GM23338 (cell line): ENCODE measurements at regions not wholly inside any gene's neighbourhood (a gene's known extent, or its start where the extent isn't known, plus 50 kb on each side); places are given as distances from the start of the nearest gene placed in this dataset.

Experiments
- ATAC-seq: fragments of 200-7000 bp; cut with Tn5 transposase; 3 replicates; pipeline ENCODE4 v1.9.1; 2020
- DNase-seq: peaks from one replicate; pipeline ENCODE4 v3.0.0-alpha.2; 2015; ENCODE audit warnings: low spot score
- H2AFZ ChIP-seq: fragments of 200-600 bp; sonication (generic); 2 replicates; pipeline ENCODE4 v1.8.0; 2016; ENCODE audit warnings: antibody characterized with exemption, mild to moderate bottlenecking, moderate library complexity
- H3F3A ChIP-seq: fragments of 200-600 bp; sonication (generic); replicated peaks from 2 replicates; pipeline ENCODE4 v1.8.0; 2017; ENCODE audit warnings: antibody characterized with exemption, mixed run types, low read depth
- H3K27ac ChIP-seq: fragments of 200-600 bp; sonication (generic); 2 replicates; pipeline ENCODE4 v1.6.1; 2016; ENCODE audit warnings: low read depth
- H3K27me3 ChIP-seq: fragments of 200-600 bp; sonication (generic); 2 replicates; pipeline ENCODE4 v1.8.0; 2016; ENCODE audit warnings: mild to moderate bottlenecking, mixed run types, moderate library complexity; ENCODE audit not compliant: insufficient read depth
- H3K36me3 ChIP-seq: fragments of 200-600 bp; sonication (generic); 2 replicates; pipeline ENCODE4 v1.8.0; 2016; ENCODE audit warnings: mild to moderate bottlenecking; ENCODE audit not compliant: insufficient read depth
- H3K4me1 ChIP-seq: fragments of 200-600 bp; sonication (generic); 2 replicates; pipeline ENCODE4 v1.8.0; 2016; ENCODE audit warnings: mild to moderate bottlenecking, moderate library complexity; ENCODE audit not compliant: insufficient read depth
- H3K4me2 ChIP-seq: fragments of 200-600 bp; sonication (generic); 2 replicates; pipeline ENCODE4 v1.7.1; 2017; ENCODE audit warnings: mixed run types
- H3K4me3 ChIP-seq: fragments of 200-600 bp; sonication (generic); 2 replicates; pipeline ENCODE4 v1.6.1; 2016; ENCODE audit warnings: mixed run types
- H3K79me2 ChIP-seq: fragments of 200-600 bp; sonication (generic); replicated peaks from 2 replicates; pipeline ENCODE4 v1.8.0; 2017; ENCODE audit warnings: mild to moderate bottlenecking; ENCODE audit not compliant: insufficient read depth
- H3K9me2 ChIP-seq: fragments of 200-600 bp; sonication (generic); 2 replicates; pipeline ENCODE4 v1.8.0; 2017; ENCODE audit not compliant: insufficient read depth
- H4K20me1 ChIP-seq: fragments of 200-600 bp; sonication (generic); replicated peaks from 2 replicates; pipeline ENCODE4 v1.8.0; 2017; ENCODE audit warnings: mild to moderate bottlenecking; ENCODE audit not compliant: insufficient read depth
- H3K27ac Mint-ChIP-seq: 2 replicates; pipeline ENCODE4 v1.8.0; 2020; ENCODE audit warnings: inconsistent platforms, mild to moderate bottlenecking, moderate library complexity, mixed read lengths
- H3K27me3 Mint-ChIP-seq: 3 replicates; pipeline ENCODE4 v1.8.0; 2022; ENCODE audit warnings: low read depth, mild to moderate bottlenecking, moderate library complexity, mixed read lengths, inconsistent platforms; ENCODE audit not compliant: insufficient read depth, poor library complexity
- H3K36me3 Mint-ChIP-seq: 3 replicates; pipeline ENCODE4 v1.8.0; 2021; ENCODE audit warnings: low read depth, mild to moderate bottlenecking, inconsistent platforms, moderate library complexity, mixed read lengths
- H3K4me1 Mint-ChIP-seq: 3 replicates; pipeline ENCODE4 v1.8.0; 2020; ENCODE audit warnings: mild to moderate bottlenecking, inconsistent platforms, mixed read lengths
- H3K4me3 Mint-ChIP-seq: 3 replicates; pipeline ENCODE4 v1.8.0; 2021; ENCODE audit warnings: moderate library complexity, mild to moderate bottlenecking, inconsistent platforms, mixed read lengths
- H3K9me3 Mint-ChIP-seq: 3 replicates; pipeline ENCODE4 v1.8.0; 2020; ENCODE audit warnings: moderate library complexity, mild to moderate bottlenecking, inconsistent platforms, mixed read lengths
- CREB1 ChIP-seq: fragments of 250-450 bp; sonication (Bioruptor Pico); IDR thresholded peaks from 2 replicates; pipeline ENCODE4 v1.5.0; 2020; ENCODE audit warnings: low read depth, mild to moderate bottlenecking, moderate library complexity
- ETS1 ChIP-seq: IDR thresholded peaks from 2 replicates; pipeline ENCODE4 v1.6.1; 2016; ENCODE audit warnings: antibody characterized with exemption
- EZH2 ChIP-seq: fragments of 200-600 bp; sonication (generic); IDR thresholded peaks from one replicate; pipeline ENCODE4 v1.8.0; 2017; ENCODE audit warnings: antibody characterized with exemption, mild to moderate bottlenecking, low read depth; ENCODE audit not compliant: unreplicated experiment
- EZH2phosphoT487 ChIP-seq: fragments of 200-600 bp; sonication (generic); IDR thresholded peaks from one replicate; pipeline ENCODE4 v1.8.1; 2018; ENCODE audit warnings: antibody characterized with exemption; ENCODE audit not compliant: unreplicated experiment
- JUNB ChIP-seq: IDR thresholded peaks from one replicate; pipeline ENCODE4 v1.6.1; 2016; ENCODE audit warnings: antibody characterized with exemption; ENCODE audit not compliant: unreplicated experiment
- NANOG ChIP-seq: IDR thresholded peaks from 2 replicates; pipeline ENCODE4 v1.6.1; 2016; ENCODE audit warnings: antibody characterized with exemption, borderline replicate concordance
- REST ChIP-seq: IDR thresholded peaks from one replicate; pipeline ENCODE4 v1.6.1; 2018; ENCODE audit warnings: antibody characterized with exemption; ENCODE audit not compliant: unreplicated experiment
- STAT1 ChIP-seq: IDR thresholded peaks from one replicate; pipeline ENCODE4 v1.6.1; 2016; ENCODE audit warnings: antibody characterized with exemption; ENCODE audit not compliant: unreplicated experiment
- ZNF114 ChIP-seq: fragments of 250-450 bp; sonication (Bioruptor Pico); IDR thresholded peaks from 2 replicates; pipeline ENCODE4 v1.5.0; 2020; ENCODE audit warnings: mild to moderate bottlenecking, moderate library complexity
- ZNF331 ChIP-seq: fragments of 250-450 bp; sonication (Bioruptor Pico); IDR thresholded peaks from 2 replicates; pipeline ENCODE4 v1.5.0; 2020; ENCODE audit warnings: low read depth, mild to moderate bottlenecking, moderate library complexity
- TF ChIP-seq, protein P1 (sequence below): fragments of 250-450 bp; sonication (Bioruptor Pico); IDR thresholded peaks from 2 replicates; pipeline ENCODE4 v1.5.0; 2020; ENCODE audit warnings: mild to moderate bottlenecking, moderate library complexity
- TF ChIP-seq, protein P2 (sequence below), 2 experiments: fragments of 200-600 bp in 1 of 2; sonication (generic) in 1 of 2; conservative IDR thresholded peaks; 2 replicates each; pipeline versions ENCODE4 v1.5.1 to v1.6.1; 2016 to 2017; ENCODE audit warnings: antibody characterized with exemption in 2 of 2, low read depth in 2 of 2, mild to moderate bottlenecking in 2 of 2, moderate library complexity in 1 of 2

DNA sequence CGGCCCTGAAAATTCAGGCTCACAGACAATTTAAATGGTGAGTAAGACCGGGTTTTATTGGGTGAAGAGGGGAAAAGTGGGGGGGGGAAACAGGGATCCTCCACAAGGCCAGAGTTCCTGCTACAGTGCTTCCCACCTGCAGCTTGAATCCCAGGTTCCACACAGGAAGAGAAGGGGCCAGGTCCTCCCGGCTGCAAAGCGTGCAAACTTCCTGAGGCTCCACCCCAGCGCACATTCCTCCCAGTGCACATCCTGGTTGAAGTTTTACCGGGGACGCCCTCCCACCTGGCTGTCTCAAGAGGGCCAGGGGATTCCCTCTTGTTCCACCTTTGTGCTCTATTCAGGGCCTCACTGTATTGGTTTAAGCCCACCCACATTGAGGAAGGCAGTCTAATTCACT, 347.7 kb upstream of the REG3G start:
- Histone ChIP-seq H3K4me3 (no peak overlapping the region), H3F3A (no peaks in the 10 kb centered on the region), H3K27me3 (no peaks in the 10 kb centered on the region), H3K79me2 (no peaks in the 10 kb centered on the region), H2AFZ (peak overlapping the region; percentile 93), H3K27ac (no peak overlapping the region), H4K20me1 (no peaks in the 10 kb centered on the region; the same call in 1 of the 2 replicates), H3K9me2 (no peaks in the 10 kb centered on the region), H3K4me2 (no peak overlapping the region), H3K4me1 (no peaks in the 10 kb centered on the region), H3K36me3 (no peaks in the 10 kb centered on the region)
- peak; percentile 18 for DNase-seq
- peaks cover 6% of the 10 kb centered on the region; the same call in 2 of the 3 replicates for H3K4me1 Mint-ChIP-seq
- TF ChIP-seq NANOG, result no peak
- no peak for TF ChIP-seq ZNF114 (CRISPR knock-in tag)
- no peak for TF ChIP-seq STAT1
- TF ChIP-seq, protein P1, sequence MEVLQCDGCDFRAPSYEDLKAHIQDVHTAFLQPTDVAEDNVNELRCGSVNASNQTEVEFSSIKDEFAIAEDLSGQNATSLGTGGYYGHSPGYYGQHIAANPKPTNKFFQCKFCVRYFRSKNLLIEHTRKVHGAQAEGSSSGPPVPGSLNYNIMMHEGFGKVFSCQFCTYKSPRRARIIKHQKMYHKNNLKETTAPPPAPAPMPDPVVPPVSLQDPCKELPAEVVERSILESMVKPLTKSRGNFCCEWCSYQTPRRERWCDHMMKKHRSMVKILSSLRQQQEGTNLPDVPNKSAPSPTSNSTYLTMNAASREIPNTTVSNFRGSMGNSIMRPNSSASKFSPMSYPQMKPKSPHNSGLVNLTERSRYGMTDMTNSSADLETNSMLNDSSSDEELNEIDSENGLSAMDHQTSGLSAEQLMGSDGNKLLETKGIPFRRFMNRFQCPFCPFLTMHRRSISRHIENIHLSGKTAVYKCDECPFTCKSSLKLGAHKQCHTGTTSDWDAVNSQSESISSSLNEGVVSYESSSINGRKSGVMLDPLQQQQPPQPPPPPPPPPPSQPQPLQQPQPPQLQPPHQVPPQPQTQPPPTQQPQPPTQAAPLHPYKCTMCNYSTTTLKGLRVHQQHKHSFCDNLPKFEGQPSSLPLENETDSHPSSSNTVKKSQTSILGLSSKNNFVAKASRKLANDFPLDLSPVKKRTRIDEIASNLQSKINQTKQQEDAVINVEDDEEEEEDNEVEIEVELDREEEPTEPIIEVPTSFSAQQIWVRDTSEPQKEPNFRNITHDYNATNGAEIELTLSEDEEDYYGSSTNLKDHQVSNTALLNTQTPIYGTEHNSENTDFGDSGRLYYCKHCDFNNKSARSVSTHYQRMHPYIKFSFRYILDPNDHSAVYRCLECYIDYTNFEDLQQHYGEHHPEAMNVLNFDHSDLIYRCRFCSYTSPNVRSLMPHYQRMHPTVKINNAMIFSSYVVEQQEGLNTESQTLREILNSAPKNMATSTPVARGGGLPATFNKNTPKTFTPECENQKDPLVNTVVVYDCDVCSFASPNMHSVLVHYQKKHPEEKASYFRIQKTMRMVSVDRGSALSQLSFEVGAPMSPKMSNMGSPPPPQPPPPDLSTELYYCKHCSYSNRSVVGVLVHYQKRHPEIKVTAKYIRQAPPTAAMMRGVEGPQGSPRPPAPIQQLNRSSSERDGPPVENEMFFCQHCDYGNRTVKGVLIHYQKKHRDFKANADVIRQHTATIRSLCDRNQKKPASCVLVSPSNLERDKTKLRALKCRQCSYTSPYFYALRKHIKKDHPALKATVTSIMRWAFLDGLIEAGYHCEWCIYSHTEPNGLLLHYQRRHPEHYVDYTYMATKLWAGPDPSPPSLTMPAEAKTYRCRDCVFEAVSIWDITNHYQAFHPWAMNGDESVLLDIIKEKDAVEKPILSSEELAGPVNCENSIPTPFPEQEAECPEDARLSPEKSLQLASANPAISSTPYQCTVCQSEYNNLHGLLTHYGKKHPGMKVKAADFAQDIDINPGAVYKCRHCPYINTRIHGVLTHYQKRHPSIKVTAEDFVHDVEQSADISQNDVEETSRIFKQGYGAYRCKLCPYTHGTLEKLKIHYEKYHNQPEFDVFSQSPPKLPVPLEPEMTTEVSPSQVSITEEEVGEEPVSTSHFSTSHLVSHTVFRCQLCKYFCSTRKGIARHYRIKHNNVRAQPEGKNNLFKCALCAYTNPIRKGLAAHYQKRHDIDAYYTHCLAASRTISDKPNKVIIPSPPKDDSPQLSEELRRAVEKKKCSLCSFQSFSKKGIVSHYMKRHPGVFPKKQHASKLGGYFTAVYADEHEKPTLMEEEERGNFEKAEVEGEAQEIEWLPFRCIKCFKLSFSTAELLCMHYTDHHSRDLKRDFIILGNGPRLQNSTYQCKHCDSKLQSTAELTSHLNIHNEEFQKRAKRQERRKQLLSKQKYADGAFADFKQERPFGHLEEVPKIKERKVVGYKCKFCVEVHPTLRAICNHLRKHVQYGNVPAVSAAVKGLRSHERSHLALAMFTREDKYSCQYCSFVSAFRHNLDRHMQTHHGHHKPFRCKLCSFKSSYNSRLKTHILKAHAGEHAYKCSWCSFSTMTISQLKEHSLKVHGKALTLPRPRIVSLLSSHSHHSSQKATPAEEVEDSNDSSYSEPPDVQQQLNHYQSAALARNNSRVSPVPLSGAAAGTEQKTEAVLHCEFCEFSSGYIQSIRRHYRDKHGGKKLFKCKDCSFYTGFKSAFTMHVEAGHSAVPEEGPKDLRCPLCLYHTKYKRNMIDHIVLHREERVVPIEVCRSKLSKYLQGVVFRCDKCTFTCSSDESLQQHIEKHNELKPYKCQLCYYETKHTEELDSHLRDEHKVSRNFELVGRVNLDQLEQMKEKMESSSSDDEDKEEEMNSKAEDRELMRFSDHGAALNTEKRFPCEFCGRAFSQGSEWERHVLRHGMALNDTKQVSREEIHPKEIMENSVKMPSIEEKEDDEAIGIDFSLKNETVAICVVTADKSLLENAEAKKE (CRISPR knock-in tag), result no peak
- no peak for TF ChIP-seq EZH2phosphoT487
- no peak for TF ChIP-seq EZH2
- no peak for TF ChIP-seq REST
- no peak for TF ChIP-seq ETS1
- no peak for TF ChIP-seq JUNB
- TF ChIP-seq CREB1 (CRISPR knock-in tag), result no peak
- TF ChIP-seq, protein P2, sequence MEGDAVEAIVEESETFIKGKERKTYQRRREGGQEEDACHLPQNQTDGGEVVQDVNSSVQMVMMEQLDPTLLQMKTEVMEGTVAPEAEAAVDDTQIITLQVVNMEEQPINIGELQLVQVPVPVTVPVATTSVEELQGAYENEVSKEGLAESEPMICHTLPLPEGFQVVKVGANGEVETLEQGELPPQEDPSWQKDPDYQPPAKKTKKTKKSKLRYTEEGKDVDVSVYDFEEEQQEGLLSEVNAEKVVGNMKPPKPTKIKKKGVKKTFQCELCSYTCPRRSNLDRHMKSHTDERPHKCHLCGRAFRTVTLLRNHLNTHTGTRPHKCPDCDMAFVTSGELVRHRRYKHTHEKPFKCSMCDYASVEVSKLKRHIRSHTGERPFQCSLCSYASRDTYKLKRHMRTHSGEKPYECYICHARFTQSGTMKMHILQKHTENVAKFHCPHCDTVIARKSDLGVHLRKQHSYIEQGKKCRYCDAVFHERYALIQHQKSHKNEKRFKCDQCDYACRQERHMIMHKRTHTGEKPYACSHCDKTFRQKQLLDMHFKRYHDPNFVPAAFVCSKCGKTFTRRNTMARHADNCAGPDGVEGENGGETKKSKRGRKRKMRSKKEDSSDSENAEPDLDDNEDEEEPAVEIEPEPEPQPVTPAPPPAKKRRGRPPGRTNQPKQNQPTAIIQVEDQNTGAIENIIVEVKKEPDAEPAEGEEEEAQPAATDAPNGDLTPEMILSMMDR (conservative IDR thresholded peaks at IDR 0.05; ENCODE audit: low read depth in 2 of 2), result no peak
- no peak for TF ChIP-seq ZNF331 (CRISPR knock-in tag)
- H3K27me3 Mint-ChIP-seq, result peaks cover 4% of the 10 kb centered on the region
- no peak overlapping the region for H3K27ac Mint-ChIP-seq
- H3K4me3 Mint-ChIP-seq, result no peak overlapping the region
- H3K9me3 Mint-ChIP-seq, result peaks cover 2% of the 10 kb centered on the region; the same call in 1 of the 3 replicates
- no peaks in the 10 kb centered on the region for H3K36me3 Mint-ChIP-seq
- ATAC-seq, result no peak
